Endothelial cell of umbilical vein (primary cell): ENCODE measurements at regions not wholly inside any gene's neighbourhood (a gene's known extent, or its start where the extent isn't known, plus 50 kb on each side); places are given as distances from the start of the nearest gene placed in this dataset.

Experiments
- BruUV-seq: library from RNA; stranded (reverse); fragments of 400-500 nt; replicated peaks from 2 replicates; lab custom pipeline; 2021; lab: Mats Ljungman, UMichigan
- CTCF ChIA-PET: fragments of 300-600, 350-600 bp; sonication (Branson Sonifier 250); formaldehyde crosslinking; loops from one replicate; lab custom pipeline; 2021; ENCODE audit warnings: antibody characterized with exemption, inconsistent platforms; lab: Charles Lee
- POLR2A ChIA-PET: fragments of 300-600, 350-600 bp; sonication (Branson Sonifier 250); formaldehyde crosslinking; loops from one replicate; lab custom pipeline; 2021; ENCODE audit warnings: antibody characterized with exemption, inconsistent platforms; lab: Charles Lee
- DNase-seq: peaks from one replicate; pipeline ENCODE4 v3.0.0-alpha.2; 2011; ENCODE audit warnings: low read depth, low spot score
- FAIRE-seq: peaks from 2 replicates; lab custom pipeline; 2011; peaks lifted over from hg19 to GRCh38; lab: Jason Lieb, UNC
- H2AFZ ChIP-seq: 2 replicates; pipeline ENCODE4 v1.6.0; 2012; ENCODE audit warnings: low read depth, low read length, control low read depth, inconsistent platforms
- H3K27ac ChIP-seq: 2 replicates; pipeline ENCODE4 v1.5.1; 2011; ENCODE audit warnings: low read depth, mild to moderate bottlenecking, control low read depth, low read length, moderate library complexity; ENCODE audit not compliant: insufficient read depth
- H3K27me3 ChIP-seq, 2 experiments: 2 replicates each; pipeline versions ENCODE4 v1.6.0 to v1.6.1; 2011; ENCODE audit warnings: low read length in 2 of 2, mixed read lengths in 1 of 2; ENCODE audit not compliant: control insufficient read depth in 2 of 2, insufficient read depth in 2 of 2
- H3K36me3 ChIP-seq, 2 experiments: 2 replicates in 1 of 2; 3 replicates in 1 of 2; pipeline ENCODE4 v1.5.1; 2011; ENCODE audit warnings: low read length in 2 of 2, mild to moderate bottlenecking in 1 of 2, moderate library complexity in 1 of 2; ENCODE audit not compliant: control insufficient read depth in 2 of 2, insufficient read depth in 2 of 2; ENCODE audit errors: extremely low read depth in 1 of 2
- H3K4me1 ChIP-seq: 3 replicates; pipeline ENCODE4 v1.5.1; 2011; ENCODE audit warnings: mild to moderate bottlenecking, low read length; ENCODE audit not compliant: control insufficient read depth, insufficient read depth; ENCODE audit errors: extremely low read depth
- H3K4me2 ChIP-seq: 2 replicates; pipeline ENCODE4 v1.6.1; 2011; ENCODE audit warnings: low read length, control low read depth, mixed read lengths; ENCODE audit not compliant: insufficient read depth
- H3K4me3 ChIP-seq, 3 experiments: fragments of 200-600 bp in 1 of 3; sonication (generic), shearing (Covaris generic) in 1 of 3; replicated peaks in 1 of 3; 2 replicates each; pipeline ENCODE4 v1.5.1; 2011 to 2016; ENCODE audit warnings: control low read depth in 3 of 3, low read length in 3 of 3, mild to moderate bottlenecking in 2 of 3, inconsistent platforms in 1 of 3, low read depth in 1 of 3, moderate library complexity in 1 of 3; ENCODE audit not compliant: insufficient read depth in 1 of 3
- H3K79me2 ChIP-seq: 2 replicates; pipeline ENCODE4 v1.6.0; 2012; ENCODE audit warnings: low read length, inconsistent platforms; ENCODE audit not compliant: control insufficient read depth, insufficient read depth
- H3K9ac ChIP-seq: replicated peaks from 2 replicates; pipeline ENCODE3; 2011; ENCODE audit warnings: low read length, control low read depth; ENCODE audit not compliant: insufficient read depth; ENCODE audit errors: extremely low read depth
- H3K9me1 ChIP-seq: replicated peaks from 3 replicates; pipeline ENCODE4 v1.6.0; 2011; ENCODE audit warnings: mild to moderate bottlenecking, low read length; ENCODE audit not compliant: control insufficient read depth, insufficient read depth; ENCODE audit errors: extremely low read depth
- H3K9me3 ChIP-seq: replicated peaks from 2 replicates; pipeline ENCODE4 v1.5.1; 2012; ENCODE audit warnings: low read length, inconsistent platforms; ENCODE audit not compliant: control insufficient read depth, insufficient read depth
- H4K20me1 ChIP-seq: replicated peaks from 2 replicates; pipeline ENCODE3; 2011; ENCODE audit warnings: mild to moderate bottlenecking, low read length; ENCODE audit not compliant: control insufficient read depth, insufficient read depth; ENCODE audit errors: extremely low read depth
- CTCF ChIP-seq, 2 donors: IDR thresholded peaks; 1 replicate in 1 of 2; 2 replicates in 1 of 2; pipeline ENCODE4 v1.5.1; 2011; ENCODE audit warnings: low read length in 2 of 2, mild to moderate bottlenecking in 2 of 2, moderate library complexity in 2 of 2, control low read depth in 1 of 2, inconsistent platforms in 1 of 2, low read depth in 1 of 2; ENCODE audit not compliant: insufficient read depth in 1 of 2; ENCODE audit errors: extremely low read depth in 1 of 2
- EZH2 ChIP-seq: IDR thresholded peaks from 2 replicates; pipeline ENCODE4 v1.6.1; 2012; ENCODE audit warnings: borderline replicate concordance, low read depth, mild to moderate bottlenecking, moderate library complexity, low read length, inconsistent platforms; ENCODE audit not compliant: severe bottlenecking
- FOS ChIP-seq: IDR thresholded peaks from 2 replicates; pipeline ENCODE4 v1.6.1; 2011; ENCODE audit warnings: mild to moderate bottlenecking, low read length, moderate library complexity, borderline replicate concordance; ENCODE audit not compliant: insufficient read depth
- GATA2 ChIP-seq: IDR thresholded peaks from 2 replicates; pipeline ENCODE4 v1.7.0; 2011; ENCODE audit warnings: low read depth, mild to moderate bottlenecking, moderate library complexity, mixed read lengths, low read length; ENCODE audit not compliant: insufficient read length, insufficient read depth
- JUN ChIP-seq: IDR thresholded peaks from 2 replicates; pipeline ENCODE4 v1.6.1; 2011; ENCODE audit warnings: borderline replicate concordance, low read depth; ENCODE audit not compliant: insufficient read length, insufficient read depth
- MAX ChIP-seq: IDR thresholded peaks from 2 replicates; pipeline ENCODE4 v1.6.1; 2011; ENCODE audit not compliant: insufficient read depth, insufficient read length
- MYC ChIP-seq: IDR thresholded peaks from one replicate; pipeline ENCODE4 v1.6.1; 2011; ENCODE audit warnings: mild to moderate bottlenecking, low read depth, low read length
- POLR2A ChIP-seq: IDR thresholded peaks from 2 replicates; pipeline ENCODE4 v1.6.1; 2012; ENCODE audit warnings: low read depth, mild to moderate bottlenecking, control low read depth, low read length
- POLR2AphosphoS5 ChIP-seq: IDR thresholded peaks from 2 replicates; pipeline ENCODE4 v1.6.1; 2012; ENCODE audit warnings: low read depth, mild to moderate bottlenecking, control low read depth, low read length, moderate library complexity; ENCODE audit not compliant: insufficient read depth
- dilution Hi-C: fragments of 300-500 bp; cut with MboI; formaldehyde crosslinking; loops from one replicate; pipeline ENCODE4 v1.15.0; 2019; ENCODE audit warnings: low sequenced_read_pairs; ENCODE audit not compliant: extremely low pct_ligation_motif_present
- intact Hi-C: fragments of 100-400 bp; cut with micrococcal nuclease; formaldehyde crosslinking; loops from one replicate; pipeline ENCODE4 v1.10.0; 2022

- POLR2A ChIA-PET = no interaction called here
- Histone ChIP-seq H3K27ac (no peak overlapping the region), H3K4me3 (no peak overlapping the region), H3K36me3 (no peaks in the 10 kb centered on the region), H4K20me1 (no peaks in the 10 kb centered on the region), H3K9me3 (no peaks in the 10 kb centered on the region), H3K9me1 (no peaks in the 10 kb centered on the region), H2AFZ (no peak overlapping the region), H3K9ac (no peak overlapping the region), H3K4me1 (no peaks in the 10 kb centered on the region), H3K4me2 (no peak overlapping the region), H3K27me3 (no peaks in the 10 kb centered on the region), H3K79me2 (no peaks in the 10 kb centered on the region)
- TF ChIP-seq FOS (no peak), POLR2AphosphoS5 (no peak), CTCF (IDR thresholded peaks at IDR 0.05; ENCODE audit: extremely low read depth in 1 of 2, insufficient read depth in 1 of 2, low read depth in 1 of 2, low read length in 2 of 2) (no peak), JUN (no peak), MAX (no peak), EZH2 (no peak), GATA2 (no peak), POLR2A (no peak), MYC (no peak)
- dilution Hi-C loops (no loop called here), intact Hi-C loops (no loop called here)
- DNase-seq (no peak), FAIRE-seq (no peak)
- no TSS peak for BruUV-seq
- CTCF ChIA-PET = no interaction called here
Observed at GRCh38 chr12:71069311-71069710, 88.5 kb downstream of the TSPAN8 start.
